Stimulated activated effector memory CD8-positive, alpha-beta T cell treated with anti-CD3 and anti-CD28 coated beads, Interleukin-12 subunit alpha, Interleukin-12 subunit beta, amount 100 ng/mL, for 72 hours (primary cell): ENCODE measurements at regions not wholly inside any gene's neighbourhood (a gene's known extent, or its start where the extent isn't known, plus 50 kb on each side); places are given as distances from the start of the nearest gene placed in this dataset.
A peak's percentile ranks its signal among the peaks of the same experiment; 100 is the strongest.
"Not testable (repeated sequence)": the region's sequence is repeated elsewhere in the genome, so short reads cannot be mapped to it uniquely, and the experiment has no call there.

ENCODE experiments used
- ATAC-seq: fragments of 150-1000 bp; cut with Tn5 transposase; 2 replicates; pipeline ENCODE4 v1.10.0; 2021
- DNase-seq, 2 donors: peaks; one replicate each; pipeline ENCODE4 v3.0.0; 2021 to 2022; ENCODE audit warnings: low spot score in 2 of 2
- H3K27ac Mint-ChIP-seq: one replicate; pipeline ENCODE4 v1.8.0; 2022; ENCODE audit warnings: mild to moderate bottlenecking, mixed read lengths
- H3K36me3 Mint-ChIP-seq: one replicate; pipeline ENCODE4 v1.8.0; 2022; ENCODE audit warnings: mild to moderate bottlenecking, mixed read lengths
- H3K4me1 Mint-ChIP-seq: one replicate; pipeline ENCODE4 v1.8.0; 2022; ENCODE audit warnings: mixed read lengths
- H3K4me3 Mint-ChIP-seq: one replicate; pipeline ENCODE4 v1.8.0; 2022; ENCODE audit warnings: mild to moderate bottlenecking, mixed read lengths
- H3K9me3 Mint-ChIP-seq: one replicate; pipeline ENCODE4 v1.8.0; 2022; ENCODE audit warnings: mixed read lengths

DNA sequence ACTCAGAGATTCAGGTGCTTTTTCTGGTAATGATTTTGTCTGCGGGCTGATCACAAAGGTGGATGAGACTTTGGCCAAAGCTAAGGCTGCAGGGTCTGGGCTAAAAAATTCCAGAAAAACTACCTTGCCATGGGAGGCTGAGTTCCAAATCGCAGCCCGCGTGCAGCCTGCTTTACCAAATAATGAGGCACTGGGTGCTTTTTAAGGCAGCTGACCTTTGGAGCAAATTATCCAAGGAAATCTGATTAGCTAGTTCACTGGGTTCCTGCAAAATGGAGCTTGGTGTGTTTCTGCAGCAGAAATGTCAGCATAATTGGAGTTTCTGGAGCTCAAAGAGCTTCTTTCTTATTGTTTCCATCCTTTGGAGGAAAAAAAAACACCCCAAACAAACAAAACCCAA is 156.6 kb downstream of the NPIPA7 start:
- DNase-seq, H3K9me3 Mint-ChIP-seq, H3K4me1 Mint-ChIP-seq, H3K4me3 Mint-ChIP-seq, ATAC-seq, H3K27ac Mint-ChIP-seq, H3K36me3 Mint-ChIP-seq: not testable (repeated sequence)

DNA sequence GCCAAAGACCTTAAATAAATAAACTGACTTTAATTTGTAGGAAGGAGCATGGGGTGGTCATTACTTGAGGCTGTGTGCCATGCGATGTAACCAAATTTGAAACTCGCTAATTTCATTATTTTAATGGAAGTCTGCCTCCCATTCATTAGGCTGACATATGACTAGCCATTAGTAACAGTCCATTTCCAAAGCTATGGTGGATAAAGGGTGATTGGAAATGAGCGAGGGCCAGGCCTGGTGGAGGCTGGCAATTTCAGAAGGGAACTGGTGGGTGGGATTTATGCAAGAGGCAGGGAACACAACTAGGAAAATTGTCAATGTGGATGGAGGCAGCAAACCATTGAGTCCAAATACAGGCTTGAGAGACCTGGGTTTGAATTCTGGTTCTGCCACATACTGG is 157.2 kb downstream of the NPIPA7 start:
- not testable (repeated sequence) for ATAC-seq, DNase-seq, H3K36me3 Mint-ChIP-seq, H3K27ac Mint-ChIP-seq, H3K9me3 Mint-ChIP-seq, H3K4me1 Mint-ChIP-seq, H3K4me3 Mint-ChIP-seq

DNA sequence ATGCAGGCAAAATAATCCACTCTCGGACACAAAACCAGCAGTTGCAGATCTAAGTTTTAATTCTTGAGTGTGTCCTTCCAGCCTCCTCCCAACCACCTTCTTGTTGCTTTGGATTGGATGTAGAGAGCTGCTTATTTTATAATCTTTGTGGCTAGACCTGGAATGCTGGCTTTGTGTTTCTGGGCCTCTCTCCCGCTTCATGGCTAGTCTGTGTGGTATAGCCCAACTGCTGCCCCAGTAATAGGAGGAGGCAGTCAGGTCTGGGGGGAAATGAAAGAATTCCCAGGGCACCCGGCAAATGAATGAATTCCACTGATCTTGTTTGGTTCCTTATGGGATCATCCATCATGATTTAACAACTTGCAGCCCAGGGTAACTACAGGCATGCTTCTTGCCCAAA is 170.8 kb downstream of the NPIPA7 start:
- not testable (repeated sequence) for H3K9me3 Mint-ChIP-seq, H3K27ac Mint-ChIP-seq, H3K4me3 Mint-ChIP-seq, H3K4me1 Mint-ChIP-seq, ATAC-seq, H3K36me3 Mint-ChIP-seq, DNase-seq

DNA sequence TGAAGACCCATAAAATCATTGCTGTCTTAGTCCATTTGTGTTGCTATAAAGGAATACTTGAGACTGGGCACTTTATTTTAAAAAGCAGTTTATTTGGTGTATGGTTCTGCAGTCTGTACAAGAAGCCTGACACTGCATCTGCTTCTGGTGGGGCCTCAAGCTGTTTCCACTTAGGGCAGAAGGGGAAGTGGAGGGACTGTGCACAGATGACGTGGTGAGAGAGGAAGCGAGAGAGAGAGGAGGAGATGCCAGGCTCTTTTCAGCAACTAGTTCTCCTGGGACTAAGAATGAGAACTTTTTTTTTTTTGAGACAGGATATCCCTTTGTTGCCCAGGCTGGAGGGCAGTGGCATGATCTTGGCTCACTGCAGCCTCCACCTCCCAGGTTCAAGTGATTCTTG is 171.9 kb downstream of the NPIPA7 start:
- not testable (repeated sequence) for H3K9me3 Mint-ChIP-seq, H3K36me3 Mint-ChIP-seq, DNase-seq, H3K4me3 Mint-ChIP-seq, ATAC-seq, H3K4me1 Mint-ChIP-seq, H3K27ac Mint-ChIP-seq

DNA sequence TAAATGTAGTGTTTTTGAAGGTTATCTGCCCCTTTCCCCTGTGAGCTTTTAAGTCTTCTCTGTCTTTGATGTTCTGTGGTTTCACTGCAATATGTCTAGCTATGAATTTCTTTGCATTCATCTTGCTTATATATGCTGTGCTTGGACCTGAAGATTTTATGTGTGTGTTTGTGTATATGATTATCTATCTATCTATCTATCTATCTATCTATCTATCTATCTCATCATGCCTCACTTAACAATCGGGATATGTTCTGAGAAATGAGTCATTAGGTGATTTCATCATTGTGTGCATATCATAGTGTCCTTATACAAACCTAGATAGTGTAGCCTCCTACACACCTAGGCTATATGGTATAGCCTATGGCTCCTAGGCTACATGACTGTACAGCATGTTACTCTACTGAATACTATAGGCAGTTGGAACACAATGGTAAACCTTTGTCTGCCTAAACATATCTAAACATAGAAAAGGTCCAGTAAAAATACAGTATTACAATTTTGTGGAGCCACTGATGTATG is 173.9 kb downstream of the NPIPA7 start:
- not testable (repeated sequence) for H3K9me3 Mint-ChIP-seq, ATAC-seq, H3K4me1 Mint-ChIP-seq, H3K4me3 Mint-ChIP-seq, H3K27ac Mint-ChIP-seq, DNase-seq, H3K36me3 Mint-ChIP-seq

DNA sequence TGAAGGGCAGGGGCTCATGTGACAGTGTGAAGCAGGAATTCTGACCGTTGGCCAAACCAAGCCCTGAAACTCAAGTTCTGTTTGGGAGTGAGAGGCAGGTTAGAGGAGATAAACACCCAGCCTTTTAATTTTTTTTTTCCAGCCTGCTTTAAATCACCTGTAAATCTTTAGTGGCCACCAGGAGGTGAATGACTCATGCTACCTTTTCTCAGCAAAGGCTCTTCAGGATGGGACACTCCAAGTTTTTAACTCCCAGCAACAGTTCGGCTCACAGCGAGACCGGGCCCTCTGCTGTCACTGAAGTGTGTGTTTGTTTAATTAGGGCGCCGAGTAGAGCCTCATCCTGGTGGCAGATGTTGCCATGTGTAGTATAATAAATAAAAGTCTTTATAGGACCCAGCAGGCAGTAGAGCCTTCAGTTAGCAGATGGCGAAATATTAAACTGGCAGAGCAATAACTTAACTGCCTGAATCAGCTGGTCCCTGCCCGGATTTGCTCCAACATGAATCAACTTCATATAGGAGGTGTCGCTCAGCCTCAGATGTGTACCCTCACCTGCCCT is 180.3 kb downstream of the NPIPA7 start:
- H3K36me3 Mint-ChIP-seq, H3K27ac Mint-ChIP-seq, H3K4me1 Mint-ChIP-seq, DNase-seq, H3K9me3 Mint-ChIP-seq, H3K4me3 Mint-ChIP-seq, ATAC-seq: not testable (repeated sequence)

DNA sequence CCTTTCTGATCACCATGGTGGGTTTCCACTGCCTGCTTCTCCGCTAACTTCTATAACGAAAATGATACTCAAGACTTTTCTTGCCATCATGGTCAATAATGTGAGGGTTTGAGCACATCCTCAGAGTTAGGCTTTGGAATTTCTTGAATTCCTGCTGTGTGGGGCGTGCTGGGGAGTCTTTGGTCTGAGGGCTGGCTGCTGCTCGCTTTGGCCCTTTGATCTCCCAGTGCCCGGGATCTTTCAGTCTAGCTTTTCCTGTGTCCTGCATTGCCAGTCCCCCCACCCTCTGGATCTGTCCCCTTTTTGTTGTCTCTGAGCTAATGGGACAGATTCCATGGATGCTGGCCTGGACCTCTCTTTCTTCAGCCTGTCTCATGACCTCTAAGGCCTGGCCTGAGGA is 182.6 kb downstream of the NPIPA7 start:
- ATAC-seq, DNase-seq, H3K9me3 Mint-ChIP-seq, H3K36me3 Mint-ChIP-seq, H3K4me3 Mint-ChIP-seq, H3K4me1 Mint-ChIP-seq, H3K27ac Mint-ChIP-seq: not testable (repeated sequence)

DNA sequence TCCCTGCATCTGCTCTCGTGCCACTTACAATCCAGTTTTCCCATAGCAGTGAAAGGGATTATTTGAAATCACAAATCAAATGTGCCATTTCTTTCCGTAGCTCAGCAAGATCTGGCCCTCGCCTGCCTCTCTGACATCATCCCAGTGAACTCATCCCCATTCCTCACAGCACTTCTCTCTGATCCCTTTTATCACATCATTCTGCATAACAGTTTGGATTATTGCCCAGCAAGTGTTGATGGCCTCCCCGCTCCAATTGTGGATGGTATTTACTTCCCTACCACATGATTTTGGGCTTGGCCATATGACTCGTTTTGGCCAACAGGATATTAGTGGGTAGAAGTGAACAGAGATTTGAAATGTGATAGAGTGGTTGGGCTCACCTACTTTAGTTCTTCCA is 185.0 kb downstream of the NPIPA7 start:
- H3K36me3 Mint-ChIP-seq, H3K27ac Mint-ChIP-seq, ATAC-seq, H3K9me3 Mint-ChIP-seq, DNase-seq, H3K4me3 Mint-ChIP-seq, H3K4me1 Mint-ChIP-seq: not testable (repeated sequence)

DNA sequence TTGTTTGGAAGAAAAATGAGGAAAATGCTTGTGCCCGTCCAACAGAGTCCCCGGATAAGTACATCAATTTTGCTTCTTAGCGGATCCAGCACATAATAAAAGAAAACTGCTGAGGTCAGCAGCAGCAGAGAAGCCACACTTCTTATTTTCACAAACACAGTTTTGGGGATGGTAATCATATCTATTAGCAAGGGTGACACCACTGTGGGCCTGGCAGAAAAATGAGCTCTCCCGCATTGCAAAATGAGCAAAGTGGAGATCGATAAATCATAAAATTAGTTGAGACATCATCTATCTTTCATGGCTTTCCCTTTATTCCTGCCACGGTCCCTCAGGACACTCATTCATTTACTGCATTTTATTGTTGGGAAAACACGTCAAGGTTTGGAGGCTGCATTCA is 186.4 kb downstream of the NPIPA7 start:
- not testable (repeated sequence) for H3K4me1 Mint-ChIP-seq, ATAC-seq, DNase-seq, H3K4me3 Mint-ChIP-seq, H3K27ac Mint-ChIP-seq, H3K36me3 Mint-ChIP-seq, H3K9me3 Mint-ChIP-seq

DNA sequence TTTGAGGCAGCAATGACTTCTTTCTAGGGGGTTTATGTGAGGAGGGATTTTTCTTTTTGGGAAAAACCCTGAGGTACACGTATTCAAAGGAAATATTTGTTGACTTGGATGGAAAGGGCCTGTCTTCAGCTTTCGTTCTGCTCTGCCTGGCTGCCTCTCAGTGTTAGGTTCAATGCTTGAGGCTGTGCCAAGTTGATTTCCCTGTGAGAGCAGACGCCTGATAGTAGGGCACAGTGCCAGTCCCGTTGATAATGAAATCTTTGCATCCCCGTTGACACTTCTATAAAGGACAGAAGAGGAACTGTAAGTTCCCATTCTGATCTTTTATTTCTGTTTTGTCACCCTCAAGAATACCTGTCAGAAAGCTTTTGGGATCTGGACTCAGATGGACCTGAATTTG is 191.1 kb downstream of the NPIPA7 start:
- not testable (repeated sequence) for H3K4me1 Mint-ChIP-seq, H3K36me3 Mint-ChIP-seq, DNase-seq, H3K4me3 Mint-ChIP-seq, H3K9me3 Mint-ChIP-seq, ATAC-seq, H3K27ac Mint-ChIP-seq

DNA sequence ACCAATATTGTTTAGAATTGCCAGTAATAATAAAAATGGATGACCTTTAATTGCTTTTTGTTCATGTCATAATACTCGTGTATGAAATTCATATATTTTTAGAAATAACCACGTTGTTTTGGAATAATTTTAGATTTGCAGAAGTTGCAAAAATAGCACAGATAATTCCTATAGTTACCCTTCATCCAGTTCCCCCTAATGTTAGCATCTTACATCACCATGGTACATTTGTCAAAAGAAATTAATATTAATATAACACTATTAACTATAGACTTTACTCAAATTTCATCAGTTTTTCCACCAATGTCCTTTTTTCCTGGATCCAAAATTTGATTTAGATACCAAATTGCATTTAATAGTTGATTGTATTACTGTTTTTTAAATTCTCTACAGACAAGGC is 191.9 kb downstream of the NPIPA7 start:
- not testable (repeated sequence) for ATAC-seq, H3K27ac Mint-ChIP-seq, H3K36me3 Mint-ChIP-seq, DNase-seq, H3K4me3 Mint-ChIP-seq, H3K4me1 Mint-ChIP-seq, H3K9me3 Mint-ChIP-seq

DNA sequence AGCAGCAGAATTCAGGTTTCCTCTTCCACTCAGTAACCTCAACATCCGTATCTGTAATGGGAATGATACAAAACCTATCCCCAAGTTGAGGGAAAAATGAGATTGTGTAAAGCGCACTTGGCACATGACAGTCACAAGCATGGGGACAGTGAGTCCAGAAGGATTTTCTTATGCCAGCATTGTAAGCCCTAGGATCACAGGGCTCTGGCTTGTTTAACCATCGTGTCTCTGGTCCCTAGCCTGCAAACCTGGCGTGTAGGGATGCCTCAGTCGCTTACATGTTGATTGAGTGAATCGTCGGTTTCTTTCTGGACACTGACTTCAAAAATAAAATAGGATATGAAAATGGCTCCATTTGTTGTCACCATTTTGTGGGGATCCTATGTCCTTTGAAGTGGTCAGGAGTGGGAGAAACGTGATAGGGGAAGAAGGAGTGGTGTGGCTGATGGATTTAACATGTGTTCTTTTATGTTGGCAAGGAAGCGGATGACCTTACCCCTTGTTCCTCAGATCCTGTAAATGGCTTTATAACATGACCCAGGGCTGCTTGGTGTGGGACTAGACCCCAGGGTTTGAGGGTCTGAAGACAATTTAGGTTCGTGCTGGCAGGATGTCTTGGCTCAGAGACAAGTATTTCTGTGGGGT is 193.3 kb downstream of the NPIPA7 start:
- not testable (repeated sequence) for H3K4me1 Mint-ChIP-seq, DNase-seq, H3K4me3 Mint-ChIP-seq, ATAC-seq, H3K9me3 Mint-ChIP-seq, H3K27ac Mint-ChIP-seq, H3K36me3 Mint-ChIP-seq

DNA sequence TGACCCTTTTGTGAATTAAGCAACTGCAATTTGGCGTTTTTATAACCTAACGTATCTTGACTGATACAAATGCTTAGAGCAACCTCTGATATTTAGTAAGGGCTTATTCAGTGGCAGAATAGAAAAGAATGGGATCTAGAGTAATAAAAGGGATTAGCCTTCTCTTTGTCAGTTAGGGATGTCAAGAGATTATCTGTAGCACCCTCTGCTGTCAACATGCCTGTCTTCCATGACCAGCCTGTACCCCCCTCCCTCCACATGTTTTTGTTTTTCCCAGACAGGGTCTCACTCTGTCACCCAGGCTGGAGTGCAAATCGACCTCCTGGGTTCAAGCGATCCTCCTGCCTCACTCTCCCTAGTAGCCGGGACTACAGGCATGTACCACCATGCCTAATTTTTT is 198.1 kb downstream of the NPIPA7 start:
- DNase-seq, H3K27ac Mint-ChIP-seq, H3K36me3 Mint-ChIP-seq, H3K4me1 Mint-ChIP-seq, H3K4me3 Mint-ChIP-seq, ATAC-seq, H3K9me3 Mint-ChIP-seq: not testable (repeated sequence)

DNA sequence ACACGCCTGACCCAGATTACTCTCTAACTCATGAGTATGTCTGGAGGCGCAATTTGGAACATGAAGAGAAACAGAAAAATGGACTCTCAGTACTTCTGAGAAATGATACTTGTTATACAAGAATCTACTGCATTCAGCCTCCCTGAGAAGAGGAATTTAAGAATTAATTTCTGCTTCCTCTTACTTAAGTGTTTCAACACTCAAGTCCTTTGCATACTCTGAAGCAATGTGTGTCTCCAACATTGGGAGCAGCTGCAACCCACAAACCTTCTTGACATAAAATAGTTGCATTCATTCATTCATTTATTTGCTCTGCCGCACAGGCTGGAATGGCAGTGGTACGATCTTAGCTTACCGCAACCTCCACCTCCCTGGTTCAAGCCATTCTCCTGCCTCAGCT is 199.8 kb downstream of the NPIPA7 start:
- H3K27ac Mint-ChIP-seq, result no peak overlapping the region
- peaks cover 6% of the 10 kb centered on the region for H3K4me1 Mint-ChIP-seq
- DNase-seq (no peak), ATAC-seq (no peak)
- no peaks in the 10 kb centered on the region for H3K36me3 Mint-ChIP-seq
- H3K9me3 Mint-ChIP-seq, result peaks cover 3% of the 10 kb centered on the region
- no peak overlapping the region for H3K4me3 Mint-ChIP-seq

DNA sequence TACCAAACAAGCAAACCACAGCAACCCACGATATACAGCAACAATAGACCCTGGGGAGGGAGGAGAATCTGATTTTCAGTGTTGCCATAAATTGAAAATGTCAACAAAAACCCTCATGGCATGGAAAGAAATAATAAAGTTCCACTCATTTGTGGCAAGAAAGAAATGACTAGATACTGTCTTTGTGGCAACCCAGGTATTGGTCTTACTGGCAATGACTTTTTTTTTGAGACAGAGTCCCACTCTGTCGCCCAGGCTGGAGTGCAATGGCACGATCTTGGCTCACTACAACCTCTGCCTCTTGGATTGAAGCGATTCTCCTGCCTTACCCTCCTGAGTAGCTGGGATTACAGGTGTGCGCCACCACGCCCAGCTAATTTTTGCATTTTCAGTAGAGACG is 204.0 kb downstream of the NPIPA7 start:
- peak; percentile 85 for ATAC-seq
- H3K36me3 Mint-ChIP-seq, DNase-seq, H3K4me1 Mint-ChIP-seq, H3K9me3 Mint-ChIP-seq, H3K4me3 Mint-ChIP-seq: not testable (repeated sequence)
- peak overlapping the region; percentile 44 for H3K27ac Mint-ChIP-seq

DNA sequence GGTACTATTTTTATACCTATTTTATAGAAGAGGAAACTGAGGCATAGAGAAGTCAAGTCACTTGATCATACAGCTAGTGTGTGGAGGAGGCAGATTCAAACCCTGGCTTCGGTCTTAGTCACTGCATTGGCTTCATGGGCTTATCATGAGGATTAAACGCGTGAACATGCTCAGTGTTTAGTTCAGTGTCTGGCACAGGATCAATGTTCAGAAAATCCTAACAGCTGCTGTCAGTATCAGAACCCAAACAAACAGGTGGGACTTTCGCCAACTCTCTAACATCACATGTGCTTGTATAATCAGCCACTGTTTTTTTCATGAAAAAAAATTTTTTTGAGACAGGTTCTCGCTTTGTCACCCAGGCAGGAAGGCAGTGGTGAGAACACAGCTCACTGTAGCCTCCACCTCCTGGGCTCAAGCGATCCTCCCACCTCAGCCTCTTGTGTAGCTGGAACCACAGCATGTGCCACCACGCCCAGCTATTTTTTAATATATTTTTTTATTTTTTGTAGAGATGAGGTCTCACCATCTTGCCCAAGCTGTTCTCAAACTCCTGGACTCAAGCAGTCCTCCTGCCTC is 207.2 kb downstream of the NPIPA7 start:
- not testable (repeated sequence) for H3K36me3 Mint-ChIP-seq, H3K4me3 Mint-ChIP-seq, H3K9me3 Mint-ChIP-seq, ATAC-seq, H3K27ac Mint-ChIP-seq, DNase-seq, H3K4me1 Mint-ChIP-seq
